Lower lobe of right lung (tissue), 2 donors: ENCODE measurements at regions not wholly inside any gene's neighbourhood (a gene's known extent, or its start where the extent isn't known, plus 50 kb on each side); places are given as distances from the start of the nearest gene placed in this dataset.

Source experiments
- ATAC-seq, 2 donors: fragments of 200-7000 bp; cut with Tn5 transposase; one replicate each; pipeline ENCODE4 v1.9.1; 2020 to 2022; ENCODE audit warnings: mild to moderate bottlenecking in 2 of 2, moderate library complexity in 2 of 2
- DNase-seq: peaks from one replicate; pipeline ENCODE4 v3.0.0-alpha.2; 2020
- H3K27ac ChIP-seq: fragments of 200-600 bp; one replicate; pipeline ENCODE4 v1.8.0; 2022
- H3K27me3 ChIP-seq: fragments of 200-600 bp; one replicate; pipeline ENCODE4 v1.8.0; 2022; ENCODE audit warnings: low read depth
- H3K36me3 ChIP-seq: fragments of 200-600 bp; one replicate; pipeline ENCODE4 v1.8.0; 2022; ENCODE audit warnings: mild to moderate bottlenecking
- H3K4me1 ChIP-seq: fragments of 200-600 bp; one replicate; pipeline ENCODE4 v1.8.0; 2022
- H3K4me3 ChIP-seq: fragments of 200-600 bp; one replicate; pipeline ENCODE4 v1.8.0; 2022; ENCODE audit warnings: mild to moderate bottlenecking
- H3K9me3 ChIP-seq: fragments of 200-600 bp; one replicate; pipeline ENCODE4 v1.8.0; 2022
- intact Hi-C: fragments of 100-400 bp; cut with DNase I; formaldehyde crosslinking; loops from one replicate; pipeline ENCODE4 v1.11.0; 2022
- TF ChIP-seq, protein P1 (sequence below): fragments of 200-600 bp; IDR thresholded peaks from one replicate; pipeline ENCODE4 v1.8.0; 2022; ENCODE audit warnings: antibody characterized with exemption, mild to moderate bottlenecking
- donor health status: DM: no; HTN: yes; CAD: no; lungs with severe emphysema.

DNA sequence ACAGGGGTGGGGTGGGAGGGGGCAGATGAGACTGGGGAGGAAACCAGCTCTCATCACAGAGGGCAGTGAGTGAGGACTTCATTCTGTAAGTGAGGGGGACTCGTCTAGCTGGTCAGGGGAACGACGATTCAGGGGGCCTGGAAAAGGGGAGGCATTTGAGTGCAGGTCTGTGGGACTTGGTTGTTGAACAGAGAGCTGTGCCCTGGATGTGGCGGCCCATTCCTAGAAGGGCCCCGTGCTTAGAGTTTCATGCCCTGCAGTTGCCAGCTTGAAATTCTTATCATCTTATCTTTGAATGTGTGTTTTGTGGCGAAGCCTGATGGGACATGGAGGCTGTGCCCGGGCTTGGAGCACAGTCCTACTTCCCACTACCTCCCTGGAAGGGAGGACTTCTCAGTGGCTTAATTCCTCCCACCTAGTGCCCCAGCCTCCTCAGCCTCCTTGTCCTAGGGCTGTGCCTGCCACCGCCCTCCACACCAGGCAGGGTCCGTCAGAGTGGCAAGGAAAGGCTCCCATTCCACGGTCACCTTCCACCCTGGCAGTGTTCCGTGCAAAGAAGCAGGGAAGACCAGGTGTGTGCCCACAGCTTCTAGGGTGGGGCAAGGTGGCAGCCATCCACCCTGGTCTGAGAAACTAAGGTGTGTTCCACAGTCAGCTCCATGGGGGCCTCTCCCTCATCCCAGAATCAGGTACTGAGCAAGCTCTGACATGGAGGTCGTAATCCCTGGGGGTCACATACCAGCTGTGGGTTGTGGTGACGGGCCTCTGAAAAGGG is 59.7 kb upstream of the LMO1 start:
- Histone ChIP-seq H3K4me1 (no peaks in the 10 kb centered on the region), H3K4me3 (no peak overlapping the region), H3K36me3 (no peaks in the 10 kb centered on the region), H3K9me3 (no peaks in the 10 kb centered on the region), H3K27ac (no peak overlapping the region), H3K27me3 (peaks cover 6% of the 10 kb centered on the region)
- DNase-seq (no peak), ATAC-seq (no peak)
- TF ChIP-seq, protein P1, sequence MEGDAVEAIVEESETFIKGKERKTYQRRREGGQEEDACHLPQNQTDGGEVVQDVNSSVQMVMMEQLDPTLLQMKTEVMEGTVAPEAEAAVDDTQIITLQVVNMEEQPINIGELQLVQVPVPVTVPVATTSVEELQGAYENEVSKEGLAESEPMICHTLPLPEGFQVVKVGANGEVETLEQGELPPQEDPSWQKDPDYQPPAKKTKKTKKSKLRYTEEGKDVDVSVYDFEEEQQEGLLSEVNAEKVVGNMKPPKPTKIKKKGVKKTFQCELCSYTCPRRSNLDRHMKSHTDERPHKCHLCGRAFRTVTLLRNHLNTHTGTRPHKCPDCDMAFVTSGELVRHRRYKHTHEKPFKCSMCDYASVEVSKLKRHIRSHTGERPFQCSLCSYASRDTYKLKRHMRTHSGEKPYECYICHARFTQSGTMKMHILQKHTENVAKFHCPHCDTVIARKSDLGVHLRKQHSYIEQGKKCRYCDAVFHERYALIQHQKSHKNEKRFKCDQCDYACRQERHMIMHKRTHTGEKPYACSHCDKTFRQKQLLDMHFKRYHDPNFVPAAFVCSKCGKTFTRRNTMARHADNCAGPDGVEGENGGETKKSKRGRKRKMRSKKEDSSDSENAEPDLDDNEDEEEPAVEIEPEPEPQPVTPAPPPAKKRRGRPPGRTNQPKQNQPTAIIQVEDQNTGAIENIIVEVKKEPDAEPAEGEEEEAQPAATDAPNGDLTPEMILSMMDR, result no peak
- intact Hi-C loops, result no loop called here

GRCh38 chr11:8321876-8322275 is 58.2 kb upstream of the LMO1 start:
- no peaks in the 10 kb centered on the region for H3K36me3 ChIP-seq
- H3K27ac ChIP-seq, result no peak overlapping the region
- H3K4me3 ChIP-seq, result no peak overlapping the region
- ATAC-seq, result no peak
- TF ChIP-seq, protein P1, result no peak
- H3K9me3 ChIP-seq, result no peaks in the 10 kb centered on the region
- peaks cover 6% of the 10 kb centered on the region for H3K27me3 ChIP-seq
- H3K4me1 ChIP-seq, result no peaks in the 10 kb centered on the region
- intact Hi-C loops, result no loop called here
- no peak for DNase-seq

DNA sequence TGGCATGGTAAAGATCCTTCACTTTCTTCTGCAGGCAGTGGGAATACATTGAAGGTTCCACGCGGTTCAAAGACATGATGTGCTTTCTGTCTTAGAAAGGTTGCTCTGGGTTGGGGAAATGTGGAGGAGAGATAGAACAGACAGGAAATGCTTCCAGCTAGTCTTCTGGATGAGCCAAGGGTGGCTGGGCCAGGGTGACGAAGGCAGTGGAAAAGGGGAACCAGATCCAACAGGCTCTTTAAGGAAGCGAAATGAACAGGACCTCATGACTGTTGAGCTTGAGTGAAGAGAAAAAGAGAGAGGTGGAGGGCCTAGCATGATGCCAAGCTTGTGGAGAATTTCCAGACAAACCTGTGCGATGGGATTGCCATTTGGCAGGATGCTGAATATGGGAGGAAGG is 56.4 kb upstream of the LMO1 start:
- Histone ChIP-seq H3K4me1 (no peaks in the 10 kb centered on the region), H3K27me3 (peaks cover 8% of the 10 kb centered on the region), H3K36me3 (no peaks in the 10 kb centered on the region), H3K4me3 (no peak overlapping the region), H3K9me3 (no peaks in the 10 kb centered on the region), H3K27ac (no peak overlapping the region)
- intact Hi-C loops, result no loop called here
- no peak for ATAC-seq
- TF ChIP-seq, protein P1, result no peak
- no peak for DNase-seq

GRCh38 chr11:8318536-8318935 is 54.9 kb upstream of the LMO1 start:
- DNase-seq, result no peak

DNA sequence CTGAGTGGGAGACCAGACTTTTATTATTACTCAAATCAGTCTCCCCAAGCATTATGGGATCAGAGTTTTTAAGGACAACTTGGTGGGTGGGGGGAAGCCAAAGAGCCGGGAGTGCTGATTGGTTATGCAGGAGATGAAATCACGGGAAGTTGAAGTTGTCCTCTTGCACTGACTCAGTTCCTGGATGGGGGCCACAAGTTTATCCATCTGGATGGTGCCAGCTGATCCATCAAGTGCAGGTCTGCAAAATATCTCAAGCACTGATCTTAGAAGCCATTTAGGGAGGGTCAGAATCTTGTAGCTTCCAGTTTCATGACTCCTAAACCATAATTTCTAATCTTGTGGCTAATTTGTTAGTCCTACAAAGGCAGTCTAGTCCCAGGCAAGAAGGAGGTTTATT is 53.5 kb upstream of the LMO1 start:
- no peaks in the 10 kb centered on the region for H3K9me3 ChIP-seq
- TF ChIP-seq, protein P1, result no peak

More at GRCh38 chr11:8318536-8318935, 54.9 kb upstream of the LMO1 start:
- H3K9me3 ChIP-seq, result no peaks in the 10 kb centered on the region
- H3K27ac ChIP-seq, result no peak overlapping the region
- H3K4me3 ChIP-seq, result no peak overlapping the region
- H3K36me3 ChIP-seq, result no peaks in the 10 kb centered on the region
- peaks cover 7% of the 10 kb centered on the region for H3K27me3 ChIP-seq
- H3K4me1 ChIP-seq, result no peaks in the 10 kb centered on the region
- intact Hi-C loops, result no loop called here
- ATAC-seq, result no peak
- TF ChIP-seq, protein P1, result no peak

More for the DNA sequence above, 53.5 kb upstream of the LMO1 start:
- Histone ChIP-seq H3K27ac (no peak overlapping the region), H3K4me3 (no peak overlapping the region), H3K36me3 (no peaks in the 10 kb centered on the region), H3K4me1 (no peaks in the 10 kb centered on the region), H3K27me3 (peaks cover 3% of the 10 kb centered on the region)
- DNase-seq, result no peak
- intact Hi-C loops, result no loop called here
- ATAC-seq, result no peak
